G401.6 (cell line): ENCODE measurements at regions not wholly inside any gene's neighbourhood (a gene's known extent, or its start where the extent isn't known, plus 50 kb on each side); places are given as distances from the start of the nearest gene placed in this dataset.

Source experiments
- FAIRE-seq: peaks from 2 replicates; lab custom pipeline; 2012; peaks lifted over from hg19 to GRCh38; lab: Jason Lieb, UNC

GRCh38 chr13:105441051-105441750 is 1094.3 kb downstream of the EFNB2 start:
- FAIRE-seq, result no peak

- no peak for FAIRE-seq
These were observed 1098.5 kb downstream of the EFNB2 start for GRCh38 chr13:105436943-105437342.

DNA sequence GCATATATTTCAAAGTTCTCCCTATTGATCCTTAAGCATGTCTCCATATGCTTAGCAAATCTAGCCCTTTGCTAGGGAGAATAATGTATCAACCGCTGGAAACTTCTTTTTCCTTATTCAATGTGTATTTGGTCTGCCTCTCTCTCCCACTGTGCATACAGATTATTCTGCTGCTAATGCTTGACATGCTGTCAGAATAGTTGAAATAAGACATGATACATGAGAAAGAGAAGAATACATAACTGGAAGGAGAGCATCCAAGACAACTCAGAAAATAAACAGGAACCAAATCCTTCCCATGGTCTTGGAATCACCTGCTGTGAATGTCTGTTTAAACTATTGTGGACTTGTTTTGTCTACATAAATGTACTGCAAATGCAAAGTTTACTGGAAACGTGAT is 1103.0 kb downstream of the EFNB2 start:
- no peak for FAIRE-seq

- no peak for FAIRE-seq
These were observed 1106.7 kb downstream of the EFNB2 start for GRCh38 chr13:105428811-105429210.

- FAIRE-seq, result no peak
These were observed 1109.0 kb downstream of the EFNB2 start for GRCh38 chr13:105426441-105426840.

DNA sequence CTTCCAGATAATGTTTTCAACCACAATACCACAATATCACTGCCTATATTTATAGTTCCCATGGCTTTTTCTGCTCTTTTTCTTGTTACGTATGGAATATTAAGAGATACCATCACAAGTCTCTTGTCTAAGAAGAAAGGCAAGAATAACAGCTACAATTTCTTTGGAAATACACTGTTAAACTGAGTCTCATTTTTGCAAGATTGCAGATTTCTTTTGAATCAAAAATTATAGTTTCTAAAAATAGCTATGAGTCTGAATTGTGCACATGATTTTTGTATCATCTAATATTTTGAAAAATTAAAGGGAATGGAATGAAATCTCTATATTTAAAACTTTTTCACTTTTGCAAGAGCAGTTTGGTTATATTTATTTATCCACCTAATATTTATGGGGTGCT is 1120.8 kb downstream of the EFNB2 start:
- FAIRE-seq, result no peak

- FAIRE-seq, result no peak
These were observed 1123.3 kb downstream of the EFNB2 start for GRCh38 chr13:105412171-105412570.

GRCh38 chr13:105410602-105411001 is 1124.9 kb downstream of the EFNB2 start:
- no peak for FAIRE-seq

- FAIRE-seq, result no peak
These were observed 1128.9 kb downstream of the EFNB2 start for GRCh38 chr13:105406551-105406950.

GRCh38 chr13:105403086-105403485 is 1132.4 kb downstream of the EFNB2 start:
- FAIRE-seq, result no peak

- no peak for FAIRE-seq
These were observed 1140.4 kb downstream of the EFNB2 start for GRCh38 chr13:105395041-105395440.

GRCh38 chr13:105389373-105389772 is 1146.1 kb downstream of the EFNB2 start:
- no peak for FAIRE-seq

DNA sequence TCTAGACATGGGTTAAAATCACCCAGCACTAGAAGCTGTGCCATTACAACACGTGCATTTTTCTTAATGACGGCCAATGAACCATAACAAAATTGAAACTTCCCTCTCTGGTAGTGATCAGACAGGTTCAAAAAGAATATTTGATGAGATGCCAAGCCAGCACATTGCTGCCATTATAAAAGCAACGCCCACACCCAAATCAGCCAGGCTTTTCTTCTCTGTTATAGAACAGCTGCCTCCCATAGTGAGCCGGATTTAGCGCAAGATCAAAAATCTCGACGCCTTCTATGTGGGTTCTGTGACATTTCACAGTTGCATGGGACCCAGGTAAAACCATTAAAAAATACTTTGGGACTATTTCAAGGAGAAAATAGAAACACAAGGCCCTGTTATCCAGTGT is 1158.0 kb downstream of the EFNB2 start:
- no peak for FAIRE-seq

DNA sequence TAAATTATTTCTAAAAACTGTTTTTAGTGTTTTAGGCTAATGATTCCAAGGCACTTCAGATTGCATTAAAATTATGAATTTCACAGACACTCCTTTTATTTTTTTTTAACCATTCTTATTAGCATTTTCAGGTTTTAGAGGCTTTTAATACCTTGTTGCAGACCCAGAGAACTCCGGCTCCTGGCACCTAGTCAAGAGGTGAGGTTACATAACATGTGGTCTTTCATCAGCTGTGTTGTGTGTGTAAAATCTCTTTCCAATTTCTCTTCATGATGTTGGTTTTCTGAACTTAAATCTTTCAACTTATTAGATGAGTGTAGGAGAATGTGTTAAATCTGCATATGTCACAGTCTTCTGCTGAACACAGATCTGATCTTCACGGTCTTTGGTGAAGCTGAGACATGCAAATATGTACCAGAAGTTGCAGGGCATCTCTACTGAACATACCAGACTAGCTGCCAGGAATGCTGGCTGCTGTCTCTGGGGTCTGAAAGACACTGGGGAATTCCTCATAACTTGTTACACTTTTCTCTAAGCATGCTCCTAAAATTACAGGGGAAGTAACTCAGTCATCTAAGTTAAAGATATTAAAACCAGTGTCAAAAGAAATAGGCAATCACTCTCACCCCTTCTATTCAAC is 1165.3 kb downstream of the EFNB2 start:
- no peak for FAIRE-seq

DNA sequence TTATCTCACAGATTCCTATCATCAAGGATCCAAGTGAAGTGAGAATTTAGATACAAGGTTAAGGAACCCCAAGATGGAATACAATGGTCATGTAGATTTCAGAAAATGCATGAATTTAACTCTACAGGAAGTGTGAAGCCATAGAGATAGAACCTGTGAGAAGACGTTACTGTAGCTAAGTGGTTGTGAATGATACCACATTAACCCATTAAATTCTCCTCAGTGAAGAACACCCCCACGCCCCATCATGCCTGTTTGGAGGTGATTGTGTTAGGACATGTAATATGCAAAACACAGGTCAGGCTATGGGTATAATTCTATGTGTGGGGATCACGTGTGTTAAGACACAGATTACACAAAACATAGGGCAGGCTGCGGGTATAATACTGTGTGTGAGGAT is 1166.7 kb downstream of the EFNB2 start:
- FAIRE-seq, result no peak

DNA sequence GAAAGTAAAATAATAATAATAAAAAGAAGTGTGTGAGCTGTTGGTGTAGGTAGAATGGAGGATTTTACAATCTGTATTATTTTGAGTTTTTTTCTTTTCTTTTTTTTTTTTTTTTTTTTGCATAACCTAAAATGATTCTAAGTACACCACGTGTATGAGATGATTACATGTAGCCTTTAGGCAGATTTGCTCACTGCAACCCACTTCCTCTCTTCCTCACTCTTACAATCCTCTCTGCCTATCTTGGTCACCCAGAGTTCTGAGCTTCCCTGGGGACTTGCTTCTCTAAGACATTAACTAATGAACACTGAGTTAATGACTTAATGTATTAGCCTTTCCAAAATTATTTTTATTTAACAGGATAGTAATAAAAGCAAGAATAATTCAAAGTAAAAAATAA is 1169.6 kb downstream of the EFNB2 start:
- no peak for FAIRE-seq

DNA sequence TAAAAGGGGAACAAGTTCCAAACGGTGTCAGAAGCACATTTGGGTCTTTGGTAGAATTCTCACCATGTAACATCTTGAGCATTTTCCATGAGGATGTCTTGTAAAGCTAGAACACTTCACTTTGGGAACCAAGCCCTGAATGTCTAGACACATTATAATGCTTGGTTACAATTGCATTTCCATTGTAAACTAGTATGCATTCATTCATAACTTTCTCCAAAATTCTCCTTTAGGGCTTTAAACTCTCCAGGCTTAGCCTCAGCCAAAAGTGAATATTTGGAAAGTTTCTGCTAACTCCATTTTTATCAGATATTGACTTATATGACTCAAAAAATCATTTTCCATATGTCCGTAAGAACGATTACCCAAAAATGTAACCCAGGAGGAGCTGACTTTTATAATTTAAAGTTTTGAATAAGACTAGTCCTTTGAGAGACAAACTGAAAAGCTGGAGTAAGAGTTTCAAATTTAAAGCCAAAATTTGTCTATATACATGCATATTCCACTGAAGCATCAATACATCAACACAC is 1170.4 kb downstream of the EFNB2 start:
- FAIRE-seq, result no peak

- FAIRE-seq, result no peak
These were observed 1171.3 kb downstream of the EFNB2 start for GRCh38 chr13:105364191-105364590.

DNA sequence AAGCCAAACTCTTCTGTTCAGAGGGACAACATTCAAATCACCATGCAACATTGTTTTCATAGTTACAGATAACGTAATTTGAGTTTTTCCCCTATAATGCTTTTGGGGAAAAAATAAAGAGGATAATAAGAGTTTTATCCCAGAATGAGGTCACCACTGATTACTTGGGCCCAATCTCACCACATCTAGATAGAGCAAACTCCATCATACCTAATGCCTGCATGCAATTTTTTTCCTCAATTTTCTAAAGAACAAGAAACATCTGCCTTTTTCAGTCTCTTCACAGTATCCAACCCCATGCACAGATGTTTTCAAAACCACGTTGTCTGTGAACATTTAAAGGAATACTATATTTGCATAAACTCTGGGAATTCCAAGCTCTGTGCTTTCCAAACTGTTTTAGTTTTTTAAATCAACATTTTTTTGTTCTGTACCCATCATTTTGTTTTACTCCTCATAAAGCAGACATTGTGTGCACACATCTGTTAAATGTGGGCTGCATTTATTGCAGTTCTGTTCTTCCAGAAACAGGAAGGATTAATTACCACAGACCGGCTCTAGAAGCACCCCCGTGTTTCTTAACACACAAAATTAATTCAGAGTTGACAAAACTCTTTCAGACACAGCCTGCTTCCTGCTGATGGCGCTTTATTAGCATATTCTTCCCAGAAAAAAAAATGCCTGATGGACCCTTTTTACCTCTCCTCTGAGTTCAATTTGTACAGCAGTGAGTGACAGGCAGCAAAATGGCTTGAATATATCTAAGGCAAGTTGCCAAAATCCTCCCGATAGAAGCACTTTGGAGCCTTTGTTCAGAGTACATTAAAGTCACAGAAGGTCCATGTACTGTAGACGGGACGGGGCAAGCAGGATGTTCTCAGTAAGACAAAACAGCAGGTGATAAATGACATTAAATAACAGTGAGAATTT is 1171.9 kb downstream of the EFNB2 start:
- FAIRE-seq, result no peak

- FAIRE-seq, result no peak
These were observed 1181.8 kb downstream of the EFNB2 start for GRCh38 chr13:105353654-105354053.

DNA sequence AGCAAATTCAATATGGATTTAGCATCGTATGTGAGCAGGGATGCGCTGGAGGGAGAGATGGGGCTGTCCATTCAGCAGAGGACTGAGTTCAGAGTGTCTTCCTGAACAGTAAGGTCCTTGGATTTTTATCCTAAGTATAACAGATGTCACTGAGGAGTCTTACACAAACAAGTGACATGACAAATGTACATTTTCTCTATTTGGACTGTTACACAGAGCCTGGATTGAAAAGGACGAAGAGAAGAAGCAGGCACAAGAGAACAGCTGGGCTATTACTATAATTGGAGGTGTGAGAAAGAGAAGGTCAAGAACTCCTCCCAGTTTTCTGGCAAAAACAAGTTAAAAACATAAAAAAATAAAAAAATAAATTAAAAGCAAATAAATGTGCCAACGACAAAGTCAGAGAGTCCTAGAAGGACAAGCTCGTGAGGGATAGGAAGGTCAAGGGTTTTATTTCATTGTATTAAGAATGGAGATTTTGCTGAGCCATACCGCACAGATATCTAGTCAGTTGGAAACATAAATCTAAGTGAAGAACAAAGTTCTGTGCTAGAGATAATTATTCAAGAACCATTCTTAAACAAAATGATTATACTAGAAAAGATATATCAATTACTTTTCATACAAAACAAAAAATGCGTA is 1186.3 kb downstream of the EFNB2 start:
- FAIRE-seq, result no peak

DNA sequence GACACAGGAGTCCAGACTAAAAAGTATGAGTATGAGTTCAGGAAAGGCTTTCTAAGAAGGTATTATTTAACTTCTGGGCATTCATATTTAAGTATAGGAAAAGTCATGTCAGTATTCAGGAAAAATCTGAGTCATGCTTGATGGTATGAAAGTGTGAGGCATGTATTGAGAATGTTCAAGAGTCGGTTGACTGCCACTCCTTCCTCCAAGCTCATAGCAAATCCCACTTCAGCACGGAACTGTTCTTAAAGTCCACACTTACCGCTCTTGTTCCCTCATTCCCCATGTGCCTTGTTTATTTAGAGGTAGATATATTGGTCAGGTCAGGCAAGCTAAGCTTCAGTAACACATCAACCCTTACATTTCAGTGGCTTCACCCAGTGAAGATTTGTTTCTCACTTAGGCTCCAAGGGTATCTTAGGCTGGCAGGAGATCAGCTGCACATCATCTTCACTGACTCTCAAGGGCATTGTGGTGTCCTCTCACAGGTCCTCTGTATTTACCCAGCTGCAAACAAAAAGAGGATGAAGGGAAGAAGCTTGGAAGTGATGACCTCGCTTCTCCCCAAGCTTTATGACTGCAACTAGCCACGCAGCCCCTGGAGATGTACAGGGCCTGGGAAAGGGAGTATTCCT is 1189.2 kb downstream of the EFNB2 start:
- FAIRE-seq, result no peak
